Stimulated activated CD8-positive, alpha-beta memory T cell treated with anti-CD3 and anti-CD28 coated beads, Interleukin-4, amount 100 ng/mL, for 1 hour (primary cell): ENCODE measurements at regions not wholly inside any gene's neighbourhood (a gene's known extent, or its start where the extent isn't known, plus 50 kb on each side); places are given as distances from the start of the nearest gene placed in this dataset.

Source experiments
- DNase-seq, 2 donors: peaks; one replicate each; pipeline ENCODE4 v3.0.0-alpha.2; 2020; ENCODE audit warnings: low read depth in 2 of 2, low spot score in 1 of 2

- no peak for DNase-seq
These were observed 97.1 kb upstream of the TMEM168 start for GRCh38 chr7:112887337-112887736.

GRCh38 chr7:112886208-112886607, 96.0 kb upstream of the TMEM168 start:
- DNase-seq = no peak

- DNase-seq = no peak
These were observed 92.8 kb upstream of the TMEM168 start for GRCh38 chr7:112882991-112883390.

GRCh38 chr7:112882511-112882910, 92.3 kb upstream of the TMEM168 start:
- no peak for DNase-seq

- no peak for DNase-seq
These were observed 91.8 kb upstream of the TMEM168 start for GRCh38 chr7:112882022-112882421.

GRCh38 chr7:112880818-112881418, 90.7 kb upstream of the TMEM168 start:
- DNase-seq = no peak

- DNase-seq = no peak
These were observed 87.7 kb upstream of the TMEM168 start for GRCh38 chr7:112877691-112878460.

GRCh38 chr7:112876877-112877276, 86.7 kb upstream of the TMEM168 start:
- no peak for DNase-seq

- no peak for DNase-seq
These were observed 84.7 kb upstream of the TMEM168 start for GRCh38 chr7:112874909-112875308.

GRCh38 chr7:112873831-112874553, 83.8 kb upstream of the TMEM168 start:
- no peak for DNase-seq

- DNase-seq = no peak
These were observed 79.0 kb upstream of the TMEM168 start for GRCh38 chr7:112869111-112869774.

- no peak for DNase-seq
These were observed 78.4 kb upstream of the TMEM168 start for GRCh38 chr7:112868609-112869008.

GRCh38 chr7:112866424-112866823, 76.2 kb upstream of the TMEM168 start:
- DNase-seq = no peak

GRCh38 chr7:112864380-112864779, 74.2 kb upstream of the TMEM168 start:
- DNase-seq = no peak

- no peak for DNase-seq
These were observed 68.6 kb upstream of the TMEM168 start for GRCh38 chr7:112858838-112859237.

- DNase-seq = no peak
These were observed 65.0 kb upstream of the TMEM168 start for GRCh38 chr7:112855227-112855626.

- DNase-seq = no peak
These were observed 64.0 kb upstream of the TMEM168 start for GRCh38 chr7:112854169-112854568.

GRCh38 chr7:112853422-112853821, 63.2 kb upstream of the TMEM168 start:
- no peak for DNase-seq

GRCh38 chr7:112843151-112843550, 53.0 kb upstream of the TMEM168 start:
- no peak for DNase-seq
